Stimulated activated naive CD8-positive, alpha-beta T cell treated with anti-CD3 and anti-CD28 coated beads, Interleukin-15, Interleukin-2, amounts not matched to agents 100 ng/mL and 50 ng/mL, for 24 hours (primary cell): ENCODE measurements at regions not wholly inside any gene's neighbourhood (a gene's known extent, or its start where the extent isn't known, plus 50 kb on each side); places are given as distances from the start of the nearest gene placed in this dataset.

Source experiments
- H3K27ac Mint-ChIP-seq: one replicate; pipeline ENCODE4 v1.8.0; 2021; ENCODE audit warnings: mild to moderate bottlenecking, mixed read lengths
- H3K27me3 Mint-ChIP-seq: one replicate; pipeline ENCODE4 v1.8.0; 2021; ENCODE audit warnings: mixed read lengths
- H3K36me3 Mint-ChIP-seq: one replicate; pipeline ENCODE4 v1.8.0; 2021; ENCODE audit warnings: low read depth, mixed read lengths
- H3K4me1 Mint-ChIP-seq: one replicate; pipeline ENCODE4 v1.8.0; 2021; ENCODE audit warnings: low read depth, mixed read lengths
- H3K4me3 Mint-ChIP-seq: one replicate; pipeline ENCODE4 v1.8.0; 2021; ENCODE audit warnings: mild to moderate bottlenecking, mixed read lengths
- H3K9me3 Mint-ChIP-seq: one replicate; pipeline ENCODE4 v1.8.0; 2021; ENCODE audit warnings: mixed read lengths

GRCh38 chr22:48837341-48837935 lies 990.2 kb downstream of the BRD1 start:
- no peaks in the 10 kb centered on the region for H3K36me3 Mint-ChIP-seq
- H3K27me3 Mint-ChIP-seq = peaks cover 11% of the 10 kb centered on the region
- H3K4me3 Mint-ChIP-seq = no peak overlapping the region
- H3K27ac Mint-ChIP-seq = no peak overlapping the region
- peaks cover 23% of the 10 kb centered on the region for H3K9me3 Mint-ChIP-seq
- no peaks in the 10 kb centered on the region for H3K4me1 Mint-ChIP-seq

- Mint-ChIP-seq H3K9me3 (peaks cover 24% of the 10 kb centered on the region), H3K36me3 (no peaks in the 10 kb centered on the region), H3K27me3 (peaks cover 12% of the 10 kb centered on the region), H3K4me1 (no peaks in the 10 kb centered on the region), H3K27ac (no peak overlapping the region), H3K4me3 (no peak overlapping the region)
Observed at GRCh38 chr22:48836673-48837340, 990.9 kb downstream of the BRD1 start.

- H3K27ac Mint-ChIP-seq = no peak overlapping the region
- H3K9me3 Mint-ChIP-seq = peaks cover 24% of the 10 kb centered on the region
- peaks cover 12% of the 10 kb centered on the region for H3K27me3 Mint-ChIP-seq
- H3K36me3 Mint-ChIP-seq = no peaks in the 10 kb centered on the region
- no peak overlapping the region for H3K4me3 Mint-ChIP-seq
- H3K4me1 Mint-ChIP-seq = no peaks in the 10 kb centered on the region
Observed at GRCh38 chr22:48835857-48836672, 991.6 kb downstream of the BRD1 start.

DNA sequence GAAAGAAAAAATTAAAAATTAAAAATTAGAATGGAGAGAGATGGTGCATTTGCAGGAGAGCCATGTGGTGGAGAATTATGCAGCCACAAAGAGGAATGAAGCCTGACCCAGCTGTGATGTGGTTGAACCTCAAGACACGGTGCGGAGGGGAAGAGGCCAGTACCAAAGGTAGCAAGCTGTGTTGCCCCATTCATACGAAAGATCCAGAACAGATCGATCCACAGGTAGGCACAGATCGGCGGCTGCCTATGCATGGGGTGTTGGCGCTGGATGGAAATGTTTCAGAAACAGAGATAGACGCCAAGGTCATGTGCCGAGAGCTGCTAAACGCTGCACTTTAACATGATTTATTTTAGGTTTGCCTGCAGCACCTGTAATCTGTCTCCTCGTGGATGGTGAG lies 992.3 kb downstream of the BRD1 start:
- Mint-ChIP-seq H3K27ac (no peak overlapping the region), H3K36me3 (no peaks in the 10 kb centered on the region), H3K27me3 (peaks cover 12% of the 10 kb centered on the region), H3K9me3 (peaks cover 24% of the 10 kb centered on the region), H3K4me3 (no peak overlapping the region), H3K4me1 (no peaks in the 10 kb centered on the region)

GRCh38 chr22:48834404-48834803 lies 993.3 kb downstream of the BRD1 start:
- Mint-ChIP-seq H3K4me1 (no peaks in the 10 kb centered on the region), H3K36me3 (no peaks in the 10 kb centered on the region), H3K4me3 (no peak overlapping the region), H3K9me3 (peaks cover 24% of the 10 kb centered on the region), H3K27me3 (peaks cover 12% of the 10 kb centered on the region), H3K27ac (no peak overlapping the region)

DNA sequence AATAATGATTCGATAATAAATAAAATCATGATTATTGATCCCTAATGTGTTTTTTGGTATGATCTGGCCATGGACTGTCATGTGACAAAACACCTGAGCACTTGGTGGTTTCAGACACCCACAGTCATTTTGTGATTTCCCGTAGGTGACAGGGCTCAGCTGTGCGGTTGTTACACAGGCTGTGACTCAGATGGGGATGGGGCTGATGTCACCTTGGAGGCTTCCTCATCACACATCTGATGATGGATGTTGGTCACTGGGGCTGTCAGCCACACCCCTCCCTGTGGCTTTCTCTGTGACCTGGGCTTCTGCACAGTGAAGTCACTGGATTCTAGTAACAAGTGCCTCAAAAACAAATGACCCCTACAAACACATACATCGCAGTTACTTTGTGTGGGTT lies 995.1 kb downstream of the BRD1 start:
- H3K4me3 Mint-ChIP-seq = no peak overlapping the region
- H3K36me3 Mint-ChIP-seq = no peaks in the 10 kb centered on the region
- H3K27me3 Mint-ChIP-seq = peaks cover 12% of the 10 kb centered on the region
- H3K4me1 Mint-ChIP-seq = no peaks in the 10 kb centered on the region
- H3K9me3 Mint-ChIP-seq = peaks cover 20% of the 10 kb centered on the region
- no peak overlapping the region for H3K27ac Mint-ChIP-seq

- Mint-ChIP-seq H3K4me3 (no peak overlapping the region), H3K27me3 (peaks cover 12% of the 10 kb centered on the region), H3K27ac (no peak overlapping the region), H3K36me3 (no peaks in the 10 kb centered on the region), H3K9me3 (peaks cover 14% of the 10 kb centered on the region), H3K4me1 (no peaks in the 10 kb centered on the region)
Observed at GRCh38 chr22:48829908-48830307, 997.8 kb downstream of the BRD1 start.

GRCh38 chr22:48828688-48829087 lies 999.0 kb downstream of the BRD1 start:
- peaks cover 15% of the 10 kb centered on the region for H3K27me3 Mint-ChIP-seq
- H3K9me3 Mint-ChIP-seq = peaks cover 14% of the 10 kb centered on the region
- H3K4me1 Mint-ChIP-seq = no peaks in the 10 kb centered on the region
- H3K4me3 Mint-ChIP-seq = no peak overlapping the region
- no peak overlapping the region for H3K27ac Mint-ChIP-seq
- H3K36me3 Mint-ChIP-seq = no peaks in the 10 kb centered on the region

DNA sequence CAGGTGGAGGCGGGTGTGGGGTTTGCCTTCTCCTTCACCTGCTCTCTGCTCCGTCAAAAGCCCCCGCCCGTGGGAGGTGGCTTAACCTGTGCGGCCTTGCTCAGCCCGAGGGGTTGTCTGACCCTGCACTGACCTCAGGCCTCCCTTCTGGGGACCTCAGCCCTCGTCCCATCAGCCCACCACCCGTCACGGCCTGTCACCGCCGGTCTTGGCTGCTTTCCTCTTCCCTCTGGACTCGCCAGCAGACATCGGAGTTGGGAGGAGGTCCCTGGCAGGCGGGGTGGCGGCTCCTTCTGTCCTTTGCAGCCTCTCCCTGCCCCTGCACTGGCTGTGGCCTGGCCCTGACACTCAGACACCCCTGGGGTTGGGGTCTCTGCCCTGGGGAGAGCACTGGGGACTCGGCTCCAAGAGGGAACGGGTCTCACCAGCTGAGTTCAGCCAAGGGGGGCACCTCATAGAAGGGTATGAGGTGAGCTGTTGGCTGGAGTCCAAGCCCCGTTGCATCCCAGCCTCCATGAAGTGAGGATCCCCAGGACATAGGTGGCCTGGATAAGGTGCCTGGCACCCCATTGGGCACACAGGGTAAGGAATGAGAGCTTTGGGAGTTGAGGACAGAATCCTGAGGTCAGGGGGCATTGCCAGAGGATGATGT lies 999.6 kb downstream of the BRD1 start:
- H3K4me1 Mint-ChIP-seq = no peaks in the 10 kb centered on the region
- H3K27me3 Mint-ChIP-seq = peaks cover 8% of the 10 kb centered on the region
- H3K27ac Mint-ChIP-seq = no peak overlapping the region
- H3K9me3 Mint-ChIP-seq = peaks cover 7% of the 10 kb centered on the region
- no peak overlapping the region for H3K4me3 Mint-ChIP-seq
- H3K36me3 Mint-ChIP-seq = no peaks in the 10 kb centered on the region

- Mint-ChIP-seq H3K36me3 (no peaks in the 10 kb centered on the region), H3K27me3 (peaks cover 4% of the 10 kb centered on the region), H3K4me1 (no peaks in the 10 kb centered on the region), H3K4me3 (no peak overlapping the region), H3K9me3 (peaks cover under 1% of the 10 kb centered on the region), H3K27ac (no peak overlapping the region)
Observed at GRCh38 chr22:48827268-48827846, 1000.3 kb downstream of the BRD1 start.

- Mint-ChIP-seq H3K4me3 (no peak overlapping the region), H3K36me3 (no peaks in the 10 kb centered on the region), H3K9me3 (no peaks in the 10 kb centered on the region), H3K27ac (no peak overlapping the region), H3K27me3 (peaks cover 4% of the 10 kb centered on the region), H3K4me1 (no peaks in the 10 kb centered on the region)
Observed at GRCh38 chr22:48826546-48826945, 1001.1 kb downstream of the BRD1 start.

GRCh38 chr22:48825802-48826520 lies 1001.7 kb downstream of the BRD1 start:
- no peak overlapping the region for H3K27ac Mint-ChIP-seq
- no peaks in the 10 kb centered on the region for H3K9me3 Mint-ChIP-seq
- H3K4me1 Mint-ChIP-seq = no peaks in the 10 kb centered on the region
- H3K27me3 Mint-ChIP-seq = peaks cover 4% of the 10 kb centered on the region
- H3K4me3 Mint-ChIP-seq = no peak overlapping the region
- H3K36me3 Mint-ChIP-seq = no peaks in the 10 kb centered on the region

DNA sequence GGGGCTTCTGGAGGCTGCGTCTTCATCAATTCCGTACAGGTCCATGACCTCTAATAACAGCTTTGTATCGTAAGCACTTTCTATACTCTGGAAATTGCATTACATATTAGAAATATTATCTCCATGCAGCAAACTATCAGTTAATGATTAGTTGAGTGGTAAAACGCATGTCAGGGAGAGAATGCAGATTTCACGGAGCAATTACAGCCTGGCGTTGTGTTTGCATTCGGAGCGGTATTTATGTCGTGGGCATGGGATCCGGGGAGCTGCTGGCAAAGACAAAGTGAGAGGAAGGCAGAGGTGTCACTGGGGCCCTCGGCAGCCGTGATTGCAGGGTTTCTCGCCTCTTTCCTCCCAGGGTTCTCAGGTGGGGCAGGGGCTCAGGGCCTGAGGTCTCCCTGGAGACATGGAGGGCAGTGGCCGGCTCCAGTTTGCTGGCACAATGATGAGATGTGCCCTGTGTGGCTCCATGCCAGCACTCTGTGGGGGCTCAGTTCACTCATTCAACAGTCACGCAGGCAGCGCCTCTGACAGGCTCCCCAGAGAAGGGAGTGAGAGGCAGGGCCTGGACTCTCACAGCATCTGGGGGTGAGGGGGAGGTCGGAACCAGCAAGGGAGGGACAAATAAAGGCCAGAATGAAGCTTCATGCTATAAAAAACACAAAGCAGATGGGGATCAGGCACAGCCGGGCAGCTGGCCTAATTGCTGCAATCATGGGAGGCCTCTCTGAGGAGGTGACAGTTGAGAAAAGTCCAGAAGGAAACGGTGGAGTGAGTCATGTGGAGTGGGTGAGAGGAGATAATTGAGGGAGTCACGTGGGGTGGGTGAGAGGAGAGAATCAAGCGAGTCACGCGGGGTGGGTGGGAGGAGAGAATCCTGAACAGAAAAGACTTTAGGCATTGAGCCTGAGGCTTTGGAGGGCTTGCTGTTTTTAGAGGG lies 1002.7 kb downstream of the BRD1 start:
- Mint-ChIP-seq H3K36me3 (no peaks in the 10 kb centered on the region), H3K27me3 (peaks cover 4% of the 10 kb centered on the region), H3K4me1 (no peaks in the 10 kb centered on the region), H3K27ac (no peak overlapping the region), H3K4me3 (no peak overlapping the region), H3K9me3 (no peaks in the 10 kb centered on the region)
